ENCODE measurements at regions not wholly inside any gene's neighbourhood (a gene's known extent, or its start where the extent isn't known, plus 50 kb on each side); places are given as distances from the start of the nearest gene placed in this dataset.
A peak's percentile ranks its signal among the peaks of the same experiment; 100 is the strongest.
"Not testable (repeated sequence)": the region's sequence is repeated elsewhere in the genome, so short reads cannot be mapped to it uniquely, and the experiment has no call there.

- no peak for ATAC-seq
- DNase-seq (ENCODE audit: low spot score), result no peak
Measured at GRCh38 chr3:20424086-20424485, 238.1 kb upstream of the SGO1 start.

- DNase-seq (ENCODE audit: low spot score) (no peak), ATAC-seq (no peak)
Measured at GRCh38 chr3:20422391-20422790, 236.4 kb upstream of the SGO1 start.

- DNase-seq (ENCODE audit: low spot score), result no peak
- ATAC-seq, result no peak
Measured at GRCh38 chr3:20417388-20418108, 231.5 kb upstream of the SGO1 start.

- no peak for DNase-seq (ENCODE audit: low spot score)
- no peak for ATAC-seq
Measured at GRCh38 chr3:20406611-20407011, 220.6 kb upstream of the SGO1 start.

GRCh38 chr3:20405744-20406143, 219.7 kb upstream of the SGO1 start:
- DNase-seq (ENCODE audit: low spot score) (no peak), ATAC-seq (peak; percentile 85)

- DNase-seq (ENCODE audit: low spot score), result no peak
Measured at GRCh38 chr3:20405231-20405630, 219.2 kb upstream of the SGO1 start.

GRCh38 chr3:20404741-20405100, 218.7 kb upstream of the SGO1 start:
- ATAC-seq (no peak), DNase-seq (ENCODE audit: low spot score) (no peak)

More at GRCh38 chr3:20405231-20405630, 219.2 kb upstream of the SGO1 start:
- ATAC-seq, result no peak

GRCh38 chr3:20403986-20404740, 218.2 kb upstream of the SGO1 start:
- DNase-seq (ENCODE audit: low spot score) (no peak), ATAC-seq (no peak)

GRCh38 chr3:20401253-20401652, 215.2 kb upstream of the SGO1 start:
- ATAC-seq (no peak), DNase-seq (ENCODE audit: low spot score) (no peak)

GRCh38 chr3:20400686-20401085, 214.7 kb upstream of the SGO1 start:
- ATAC-seq (no peak), DNase-seq (ENCODE audit: low spot score) (no peak)

GRCh38 chr3:20400281-20400680, 214.3 kb upstream of the SGO1 start:
- ATAC-seq, result no peak

GRCh38 chr3:20396335-20396734, 210.3 kb upstream of the SGO1 start:
- ATAC-seq (no peak), DNase-seq (ENCODE audit: low spot score) (no peak)

More at GRCh38 chr3:20400281-20400680, 214.3 kb upstream of the SGO1 start:
- no peak for DNase-seq (ENCODE audit: low spot score)

GRCh38 chr3:20395692-20396091, 209.7 kb upstream of the SGO1 start:
- no peak for ATAC-seq
- DNase-seq (ENCODE audit: low spot score), result no peak

GRCh38 chr3:20394243-20394642, 208.2 kb upstream of the SGO1 start:
- no peak for DNase-seq (ENCODE audit: low spot score)

GRCh38 chr3:20391644-20392043, 205.6 kb upstream of the SGO1 start:
- DNase-seq (ENCODE audit: low spot score), result no peak
- no peak for ATAC-seq

More at GRCh38 chr3:20394243-20394642, 208.2 kb upstream of the SGO1 start:
- ATAC-seq, result no peak

- DNase-seq (ENCODE audit: low spot score) (no peak), ATAC-seq (no peak)
Measured at GRCh38 chr3:20388971-20389370, 203.0 kb upstream of the SGO1 start.

- ATAC-seq (no peak), DNase-seq (ENCODE audit: low spot score) (no peak)
Measured at GRCh38 chr3:20380295-20380694, 194.3 kb upstream of the SGO1 start.

- ATAC-seq, result no peak
- DNase-seq (ENCODE audit: low spot score), result no peak
Measured at GRCh38 chr3:20378315-20378714, 192.3 kb upstream of the SGO1 start.

GRCh38 chr3:20376665-20377217, 190.7 kb upstream of the SGO1 start:
- ATAC-seq, result no peak
- no peak for DNase-seq (ENCODE audit: low spot score)

GRCh38 chr3:20375302-20375701, 189.3 kb upstream of the SGO1 start:
- ATAC-seq, result no peak
- no peak for DNase-seq (ENCODE audit: low spot score)

- not testable (repeated sequence) for DNase-seq (ENCODE audit: low spot score); ATAC-seq
Measured at GRCh38 chr3:20370273-20371063, 184.5 kb upstream of the SGO1 start.

Measured in left lobe of liver (tissue), 2 donors.